ENCODE measurements at regions not wholly inside any gene's neighbourhood (a gene's known extent, or its start where the extent isn't known, plus 50 kb on each side); places are given as distances from the start of the nearest gene placed in this dataset.

DNA sequence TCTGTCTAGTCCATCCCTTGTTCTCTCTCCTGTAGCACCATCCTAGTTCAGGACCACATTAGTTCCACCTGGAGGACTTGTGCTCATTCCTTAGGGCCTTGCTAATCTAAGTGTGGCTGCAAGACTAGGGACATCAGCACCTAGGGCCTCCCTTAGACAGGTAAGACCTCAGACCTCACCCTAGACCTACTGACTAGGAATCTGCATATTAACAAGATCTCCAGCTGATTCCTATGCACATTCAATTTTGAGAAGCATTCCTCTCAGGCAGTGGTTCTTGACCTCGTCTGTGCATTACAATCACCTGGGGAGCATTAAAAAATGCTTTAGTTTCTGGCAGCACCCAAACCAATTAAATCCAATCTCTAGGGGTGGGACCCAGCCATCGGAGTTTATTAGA, 238.4 kb upstream of the RGMA start:
- Mint-ChIP-seq H3K27ac (no peak overlapping the region), H3K36me3 (no peaks in the 10 kb centered on the region), H3K9me3 (no peaks in the 10 kb centered on the region), H3K27me3 (no peaks in the 10 kb centered on the region), H3K4me1 (no peaks in the 10 kb centered on the region), H3K4me3 (no peak overlapping the region)
- no peak for ATAC-seq

DNA sequence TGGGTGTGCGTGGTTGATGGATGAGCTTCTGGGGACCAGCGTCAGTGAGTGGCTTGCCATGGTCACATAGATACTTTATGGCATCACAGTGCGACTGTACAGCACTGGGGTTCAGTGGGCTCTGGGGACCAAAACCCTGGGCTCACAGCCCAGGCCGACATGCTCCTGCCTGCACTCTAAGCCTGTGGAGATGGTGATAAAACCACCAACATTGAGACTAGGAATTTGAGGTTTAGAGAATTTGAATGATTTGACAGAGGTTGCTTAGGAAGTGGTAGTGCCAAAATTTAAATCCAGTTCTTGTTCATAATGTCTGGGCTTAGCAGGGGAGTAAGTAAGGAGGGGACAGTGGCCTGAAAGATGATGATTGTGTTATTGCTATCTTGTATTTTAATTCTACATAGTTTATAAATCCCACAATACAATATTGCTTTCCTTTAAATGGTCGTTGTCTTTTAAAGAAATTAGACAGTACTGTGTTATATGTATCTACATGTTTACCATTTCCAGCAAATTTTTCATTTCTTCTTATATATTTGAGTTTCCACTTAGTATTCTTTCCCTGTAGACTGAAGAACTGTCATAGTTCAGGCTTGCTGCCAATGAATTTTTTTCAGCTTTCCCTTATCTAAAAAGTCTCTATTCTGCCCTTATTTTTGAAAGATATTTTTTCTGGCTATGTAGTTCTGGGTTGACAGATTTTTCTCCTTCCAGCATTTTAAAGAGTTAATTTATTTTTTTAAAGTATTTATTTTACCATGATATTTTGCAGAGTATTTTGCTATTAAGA, 235.4 kb upstream of the RGMA start:
- no peaks in the 10 kb centered on the region for H3K4me1 Mint-ChIP-seq
- H3K27me3 Mint-ChIP-seq: no peaks in the 10 kb centered on the region
- H3K9me3 Mint-ChIP-seq: no peaks in the 10 kb centered on the region
- no peak overlapping the region for H3K27ac Mint-ChIP-seq
- H3K36me3 Mint-ChIP-seq: no peaks in the 10 kb centered on the region
- ATAC-seq: no peak
- H3K4me3 Mint-ChIP-seq: no peak overlapping the region

DNA sequence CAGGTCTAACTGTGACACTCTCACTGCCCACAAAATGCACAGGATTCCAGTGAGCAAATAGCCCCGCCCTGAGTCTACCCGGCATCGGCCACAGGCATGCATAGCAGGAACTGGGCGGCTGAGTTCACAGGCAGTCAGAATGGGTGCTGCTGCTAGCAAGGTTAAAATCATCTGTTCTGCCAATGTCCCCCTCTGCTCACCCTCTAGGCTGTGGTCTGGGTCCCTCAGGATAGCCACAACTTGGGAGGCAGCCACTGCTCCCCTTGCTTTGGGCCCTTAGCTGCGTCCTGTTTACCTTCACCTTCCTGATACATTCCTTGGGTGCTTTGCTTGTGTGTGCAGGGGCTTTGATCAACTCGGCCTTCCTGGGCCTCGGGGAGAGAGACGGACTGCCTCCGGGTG, 232.9 kb upstream of the RGMA start:
- Mint-ChIP-seq H3K27ac (no peak overlapping the region), H3K4me3 (no peak overlapping the region), H3K9me3 (no peaks in the 10 kb centered on the region), H3K4me1 (no peaks in the 10 kb centered on the region), H3K27me3 (no peaks in the 10 kb centered on the region), H3K36me3 (no peaks in the 10 kb centered on the region)
- ATAC-seq: no peak

DNA sequence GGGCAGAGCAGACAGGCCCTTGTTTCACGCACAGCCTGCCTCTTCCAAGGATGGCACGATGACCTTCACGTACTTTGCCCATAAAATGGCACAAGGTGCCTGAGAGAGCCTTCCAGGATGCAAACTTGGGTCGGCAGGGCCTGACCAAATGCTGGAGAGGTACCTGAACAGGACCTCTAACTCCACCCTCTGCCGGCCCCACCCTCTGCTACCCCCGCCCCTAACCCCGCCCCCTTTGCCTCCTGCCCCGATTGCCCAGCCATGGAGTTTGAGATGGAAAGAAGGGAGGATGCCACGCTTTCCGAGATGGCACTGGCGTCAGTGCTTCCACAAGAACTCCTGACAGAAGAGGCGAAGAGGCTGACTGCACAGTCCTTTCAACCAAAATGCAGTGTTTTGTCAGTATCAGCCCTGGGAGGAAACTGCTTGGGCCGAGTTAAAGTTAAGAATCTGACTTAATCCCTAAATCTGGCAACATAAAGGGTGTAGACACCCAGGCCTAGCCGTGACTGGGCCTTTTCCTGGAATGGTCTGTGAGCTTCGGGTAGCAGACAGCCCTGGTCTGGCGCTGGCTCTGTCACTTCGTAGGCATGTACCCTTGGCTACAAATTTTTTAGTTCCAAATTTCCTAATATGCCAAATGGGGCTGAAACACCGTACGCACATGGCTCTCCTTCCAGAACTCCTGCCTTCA, 230.3 kb upstream of the RGMA start:
- Mint-ChIP-seq H3K27ac (no peak overlapping the region), H3K4me3 (no peak overlapping the region), H3K9me3 (peaks cover 7% of the 10 kb centered on the region), H3K36me3 (no peaks in the 10 kb centered on the region), H3K4me1 (no peaks in the 10 kb centered on the region), H3K27me3 (no peaks in the 10 kb centered on the region)
- ATAC-seq: no peak

DNA sequence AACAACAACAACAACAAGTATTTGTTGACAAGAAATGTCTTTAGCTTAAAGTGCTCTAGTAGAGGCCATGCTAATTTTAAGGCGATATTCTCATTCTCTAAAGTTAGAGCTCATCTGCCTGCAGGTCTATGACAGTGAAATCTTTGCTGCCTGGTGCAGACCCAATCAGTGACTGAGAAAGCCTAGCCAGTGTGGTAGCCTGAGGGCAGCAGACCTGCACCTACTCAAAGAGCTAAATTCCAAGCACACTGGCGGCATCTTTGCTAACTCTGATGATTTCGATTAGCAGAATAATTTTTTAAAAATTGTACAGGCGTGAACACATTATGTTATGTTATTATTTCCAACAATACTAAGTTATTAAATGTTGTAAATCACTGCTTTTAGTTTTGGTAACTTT, 228.8 kb upstream of the RGMA start:
- Mint-ChIP-seq H3K27ac (no peak overlapping the region), H3K4me3 (no peak overlapping the region), H3K9me3 (peaks cover 9% of the 10 kb centered on the region), H3K36me3 (no peaks in the 10 kb centered on the region), H3K27me3 (peaks cover 7% of the 10 kb centered on the region), H3K4me1 (no peaks in the 10 kb centered on the region)
- no peak for ATAC-seq

DNA sequence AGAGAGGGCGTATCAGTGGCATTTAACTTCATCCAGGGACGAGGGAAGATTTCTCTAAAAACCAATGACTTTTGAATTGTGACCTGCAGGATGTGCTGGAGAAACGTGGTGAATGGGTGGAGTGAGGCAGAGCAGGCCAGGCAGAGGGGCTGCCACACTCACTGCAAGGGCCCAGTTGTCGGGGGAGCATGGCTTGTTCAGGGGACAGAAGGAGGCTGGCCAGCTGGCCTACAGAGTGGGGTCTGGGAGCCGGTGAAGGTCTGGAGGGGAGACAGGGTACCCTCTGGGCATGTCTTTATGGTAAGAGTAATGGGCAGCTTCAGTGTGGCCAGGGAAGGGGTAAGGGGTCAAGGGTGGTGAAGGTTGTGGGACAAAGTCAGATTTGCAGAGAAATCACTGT, 225.2 kb upstream of the RGMA start:
- peaks cover 7% of the 10 kb centered on the region for H3K27me3 Mint-ChIP-seq
- peaks cover 12% of the 10 kb centered on the region for H3K9me3 Mint-ChIP-seq
- no peaks in the 10 kb centered on the region for H3K36me3 Mint-ChIP-seq
- H3K4me3 Mint-ChIP-seq: no peak overlapping the region
- no peak for ATAC-seq
- no peaks in the 10 kb centered on the region for H3K4me1 Mint-ChIP-seq
- no peak overlapping the region for H3K27ac Mint-ChIP-seq

DNA sequence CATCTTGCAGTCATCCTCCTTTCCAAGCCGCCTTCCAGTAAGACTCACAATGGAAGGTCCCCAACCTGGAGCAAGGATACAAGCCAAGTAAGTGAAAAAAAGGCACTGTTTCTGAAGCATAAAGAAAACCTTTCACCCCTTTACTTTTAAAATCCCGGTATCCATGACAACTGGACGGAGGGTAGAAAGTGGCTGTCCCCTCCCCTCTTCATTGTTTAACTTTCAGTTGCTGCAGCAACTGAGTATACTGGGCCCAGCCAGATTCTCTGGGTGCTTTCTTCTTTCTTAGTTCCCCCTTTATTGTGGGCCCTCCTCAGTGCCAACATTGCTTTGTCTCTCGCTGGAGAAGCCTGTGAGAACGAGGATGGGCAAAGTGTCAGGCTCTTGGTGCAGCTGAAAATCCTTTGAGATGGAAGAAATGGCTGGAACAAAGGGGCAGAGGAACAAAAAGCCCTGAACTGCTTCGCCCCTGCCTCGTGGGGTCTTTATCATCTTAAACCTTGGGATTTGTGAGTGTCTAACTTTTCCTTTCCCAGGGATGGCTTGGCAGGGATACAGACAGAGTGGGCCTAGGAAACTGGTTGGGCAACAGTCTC, 224.0 kb upstream of the RGMA start:
- no peaks in the 10 kb centered on the region for H3K36me3 Mint-ChIP-seq
- H3K9me3 Mint-ChIP-seq: peaks cover 14% of the 10 kb centered on the region
- no peak for ATAC-seq
- no peak overlapping the region for H3K4me3 Mint-ChIP-seq
- H3K4me1 Mint-ChIP-seq: no peaks in the 10 kb centered on the region
- peaks cover 7% of the 10 kb centered on the region for H3K27me3 Mint-ChIP-seq
- H3K27ac Mint-ChIP-seq: no peak overlapping the region

DNA sequence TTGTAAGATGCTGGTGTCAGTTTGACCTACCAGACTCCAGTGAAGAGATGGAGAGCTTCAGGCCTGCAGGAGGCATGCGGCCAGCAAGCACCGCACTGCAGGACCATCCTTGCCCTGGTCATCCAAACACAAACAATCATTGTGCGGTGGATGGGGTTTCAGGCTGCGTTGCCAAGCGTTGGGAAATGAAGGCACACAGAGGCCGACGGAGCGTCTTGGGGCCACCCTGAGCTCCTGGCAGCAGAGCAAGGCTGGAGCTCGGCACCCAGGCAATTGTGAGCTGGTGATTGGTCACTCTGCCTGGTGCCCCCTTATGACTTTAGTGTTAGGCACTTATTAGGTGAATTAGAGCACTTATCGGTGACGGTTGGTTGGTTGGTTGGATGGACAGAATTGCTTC, 222.6 kb upstream of the RGMA start:
- H3K27ac Mint-ChIP-seq: no peak overlapping the region
- no peaks in the 10 kb centered on the region for H3K4me1 Mint-ChIP-seq
- no peak overlapping the region for H3K4me3 Mint-ChIP-seq
- H3K36me3 Mint-ChIP-seq: no peaks in the 10 kb centered on the region
- H3K9me3 Mint-ChIP-seq: peaks cover 16% of the 10 kb centered on the region
- peaks cover 7% of the 10 kb centered on the region for H3K27me3 Mint-ChIP-seq
- ATAC-seq: no peak

DNA sequence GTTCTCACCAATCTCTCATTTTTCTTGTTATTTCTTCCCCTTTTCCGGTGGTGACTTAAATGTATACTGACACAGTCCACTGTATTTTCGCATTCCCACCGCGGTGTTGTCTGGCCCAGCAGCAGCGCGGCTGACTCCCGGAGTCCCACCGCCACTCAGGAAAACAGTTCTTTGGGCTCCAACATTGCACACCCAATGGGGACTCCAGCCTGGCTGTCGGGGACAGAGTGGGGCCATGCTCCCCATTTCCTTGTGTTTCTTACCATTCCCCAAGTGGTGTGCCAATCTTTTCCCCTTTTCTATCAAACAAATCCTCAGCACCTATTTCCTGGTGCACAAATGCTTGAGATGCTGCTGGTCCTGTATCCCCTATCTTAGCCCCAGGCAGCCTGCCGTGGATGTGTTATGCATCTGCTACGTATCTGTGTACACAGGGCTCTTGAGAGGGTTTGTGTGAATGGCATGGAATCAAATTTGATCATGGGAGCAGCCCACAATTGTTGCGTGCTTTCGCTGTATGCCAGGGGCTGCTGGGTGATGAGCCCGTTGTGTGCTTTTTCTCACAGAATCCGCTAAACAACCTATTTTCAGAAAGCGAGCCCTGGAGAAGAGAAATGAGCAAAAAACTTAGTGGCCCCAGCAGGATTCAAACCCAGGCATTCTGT, 219.1 kb upstream of the RGMA start:
- Mint-ChIP-seq H3K4me3 (no peak overlapping the region), H3K27me3 (no peaks in the 10 kb centered on the region), H3K27ac (no peak overlapping the region), H3K4me1 (no peaks in the 10 kb centered on the region), H3K36me3 (no peaks in the 10 kb centered on the region), H3K9me3 (peaks cover 10% of the 10 kb centered on the region)
- no peak for ATAC-seq

DNA sequence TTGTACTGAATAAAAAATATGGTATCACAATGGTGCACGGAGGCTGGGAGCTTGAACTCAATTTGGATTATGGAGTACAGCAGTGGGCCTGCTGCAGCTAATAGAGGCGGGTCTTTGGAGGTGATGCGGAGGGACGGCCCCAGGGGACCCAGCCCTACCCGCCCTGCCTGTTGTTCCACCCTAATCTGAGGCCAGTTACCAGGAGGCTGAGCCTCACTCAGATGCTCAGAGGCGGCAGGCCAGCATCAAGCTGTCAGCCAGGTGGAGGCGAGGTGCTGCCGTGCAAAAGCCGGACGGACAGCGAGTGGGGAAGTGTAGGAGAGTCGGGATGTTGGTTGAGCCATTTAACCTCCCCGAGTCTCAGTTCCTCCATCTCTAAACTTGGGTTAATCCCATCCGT, 218.5 kb upstream of the RGMA start:
- H3K27me3 Mint-ChIP-seq: no peaks in the 10 kb centered on the region
- no peak overlapping the region for H3K27ac Mint-ChIP-seq
- H3K9me3 Mint-ChIP-seq: peaks cover 10% of the 10 kb centered on the region
- no peak overlapping the region for H3K4me3 Mint-ChIP-seq
- H3K4me1 Mint-ChIP-seq: no peaks in the 10 kb centered on the region
- H3K36me3 Mint-ChIP-seq: no peaks in the 10 kb centered on the region
- peak; percentile 34 for ATAC-seq

DNA sequence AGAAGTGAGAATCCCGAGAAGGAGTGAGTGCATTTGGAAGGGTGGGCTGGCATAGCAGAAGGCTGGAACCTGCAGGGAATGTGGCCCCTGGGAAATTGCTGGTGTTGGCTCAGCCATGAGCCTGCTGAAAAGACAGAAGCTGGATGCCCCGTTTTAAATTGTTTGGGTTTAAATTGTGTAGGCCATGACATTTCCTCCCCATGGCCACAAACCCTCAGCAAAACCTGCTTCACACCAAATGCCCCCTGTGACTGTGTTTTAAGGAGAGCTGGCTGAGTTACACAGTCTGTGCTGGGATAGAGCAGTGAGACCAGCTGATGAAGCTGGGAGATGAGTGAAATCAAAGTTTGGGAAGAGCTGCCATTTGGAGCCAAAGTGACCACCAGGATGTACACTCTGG, 216.3 kb upstream of the RGMA start:
- Mint-ChIP-seq H3K27ac (no peak overlapping the region), H3K9me3 (peaks cover 6% of the 10 kb centered on the region), H3K4me1 (no peaks in the 10 kb centered on the region), H3K36me3 (no peaks in the 10 kb centered on the region), H3K4me3 (no peak overlapping the region), H3K27me3 (no peaks in the 10 kb centered on the region)
- ATAC-seq: no peak

DNA sequence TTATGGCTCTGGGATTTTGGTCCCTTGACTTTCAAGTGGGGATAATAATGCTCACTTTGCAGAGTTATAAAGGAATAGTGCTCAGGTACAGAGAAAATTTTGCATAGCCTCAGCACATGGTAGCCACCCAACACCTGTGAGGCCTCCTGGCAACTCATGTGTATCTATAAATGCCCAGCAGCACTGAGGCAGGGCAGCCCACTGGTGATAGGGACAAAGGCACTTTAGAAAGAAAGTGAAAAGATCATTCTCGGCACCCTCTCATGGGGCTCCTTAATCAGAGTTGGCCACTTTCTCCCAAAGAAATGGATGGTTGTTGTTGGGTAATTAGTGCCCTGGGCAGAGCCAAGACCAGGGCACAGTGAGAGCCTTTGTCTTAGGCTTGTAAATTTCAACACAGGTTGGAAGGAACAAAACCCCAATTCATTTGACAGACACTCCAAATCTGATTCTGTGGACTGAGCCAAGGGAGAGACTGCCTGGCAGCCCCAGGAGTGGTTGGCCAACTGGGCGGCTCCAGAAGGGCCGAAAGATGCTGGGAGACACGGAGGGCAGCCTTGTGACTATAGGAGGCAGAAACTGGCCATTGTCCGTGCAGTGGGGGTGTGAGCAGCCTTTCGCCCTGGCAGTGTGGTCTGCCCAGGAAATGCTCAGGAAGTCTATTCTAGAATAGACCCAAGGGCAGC, 213.2 kb upstream of the RGMA start:
- Mint-ChIP-seq H3K36me3 (no peaks in the 10 kb centered on the region), H3K4me1 (no peaks in the 10 kb centered on the region), H3K27ac (no peak overlapping the region), H3K4me3 (no peak overlapping the region), H3K9me3 (peaks cover 3% of the 10 kb centered on the region), H3K27me3 (no peaks in the 10 kb centered on the region)
- no peak for ATAC-seq

DNA sequence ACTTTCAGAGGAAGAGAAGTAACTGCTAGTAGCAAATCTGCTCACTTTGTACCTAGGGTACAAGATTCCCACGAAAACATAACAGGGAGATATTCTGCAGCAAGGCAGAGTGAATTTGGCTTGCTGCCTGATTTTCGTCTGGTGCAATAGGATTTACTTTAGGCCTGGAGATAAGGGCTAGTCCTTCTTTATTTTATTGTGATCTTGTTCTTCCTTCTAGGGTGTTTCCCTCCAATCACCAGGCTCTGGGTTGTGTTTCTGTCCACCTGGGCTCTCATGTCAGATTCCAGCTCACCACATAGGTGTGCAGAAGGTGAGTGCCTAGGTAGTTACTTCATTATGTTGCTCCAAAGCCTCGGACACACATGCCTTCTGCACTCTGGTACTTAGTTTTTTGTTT, 211.8 kb upstream of the RGMA start:
- Mint-ChIP-seq H3K27me3 (no peaks in the 10 kb centered on the region), H3K36me3 (no peaks in the 10 kb centered on the region), H3K4me1 (no peaks in the 10 kb centered on the region), H3K4me3 (no peak overlapping the region), H3K27ac (no peak overlapping the region), H3K9me3 (peaks cover 3% of the 10 kb centered on the region)
- ATAC-seq: no peak

DNA sequence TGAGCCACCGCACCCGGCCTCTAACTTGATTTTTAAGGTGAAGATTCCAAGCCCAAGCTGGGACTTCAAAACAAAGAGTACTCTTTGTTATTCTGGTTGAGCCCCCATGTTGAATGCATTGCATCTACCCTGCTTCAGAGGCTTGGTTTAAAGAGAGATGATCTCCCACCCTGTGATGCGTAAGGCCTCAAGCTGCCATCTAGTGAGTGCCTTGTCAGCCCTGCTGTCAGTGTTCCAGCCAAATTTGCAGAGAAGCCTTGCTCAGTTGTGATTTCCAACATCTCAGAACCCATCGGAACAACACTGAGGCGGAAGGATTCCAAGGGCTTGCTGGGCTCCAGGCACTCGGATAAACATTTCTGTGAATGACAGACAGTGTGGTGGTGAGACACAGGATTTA, 210.7 kb upstream of the RGMA start:
- Mint-ChIP-seq H3K36me3 (no peaks in the 10 kb centered on the region), H3K4me1 (no peaks in the 10 kb centered on the region), H3K27ac (no peak overlapping the region), H3K27me3 (no peaks in the 10 kb centered on the region), H3K9me3 (peaks cover 3% of the 10 kb centered on the region), H3K4me3 (no peak overlapping the region)
- ATAC-seq: no peak

DNA sequence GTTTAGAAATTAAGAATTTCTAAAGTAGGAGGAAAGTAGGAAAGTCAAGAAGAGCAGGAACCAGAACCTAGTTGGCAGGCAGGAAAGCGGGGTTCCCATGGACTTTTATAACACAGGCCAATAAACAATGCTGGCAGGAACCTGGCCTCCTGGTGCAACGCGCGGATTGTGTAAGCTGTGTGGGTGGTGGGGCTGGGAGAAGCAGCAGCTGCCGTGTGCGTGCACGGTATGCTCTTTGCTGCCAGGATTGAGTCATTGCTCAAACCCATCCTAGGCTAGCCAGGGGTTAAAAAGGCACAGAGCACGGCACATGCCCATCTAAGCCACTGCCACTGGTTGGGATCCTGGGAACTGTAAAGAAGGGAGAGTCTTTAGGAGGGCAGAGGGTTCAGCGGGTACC, 209.9 kb upstream of the RGMA start:
- H3K9me3 Mint-ChIP-seq: no peaks in the 10 kb centered on the region

More for the DNA sequence above, 209.9 kb upstream of the RGMA start:
- Mint-ChIP-seq H3K36me3 (no peaks in the 10 kb centered on the region), H3K4me3 (no peak overlapping the region), H3K4me1 (no peaks in the 10 kb centered on the region), H3K27me3 (no peaks in the 10 kb centered on the region), H3K27ac (no peak overlapping the region)
- no peak for ATAC-seq

Data from stimulated activated memory B cell treated with anti-CD40 and anti-IgM and Interleukin-4, amounts not matched to agents 10 μg/mL and 1 μg/mL and 100 μg/mL, for 72 hours (primary cell).